C1 segment of cervical spinal cord (tissue), 14 donors: ENCODE measurements at regions not wholly inside any gene's neighbourhood (a gene's known extent, or its start where the extent isn't known, plus 50 kb on each side); places are given as distances from the start of the nearest gene placed in this dataset.

Experiments used
- DNase-seq, 14 donors: peaks; one replicate each; lab custom pipeline; 2025; lab: John Stamatoyannopoulos, UW

- no peak for DNase-seq
Observed at GRCh38 chrX:106499473-106499872, 112.3 kb upstream of the RADX start.

GRCh38 chrX:106510713-106511403 is 100.9 kb upstream of the RADX start:
- DNase-seq = no peak
